ENCODE measurements at regions not wholly inside any gene's neighbourhood (a gene's known extent, or its start where the extent isn't known, plus 50 kb on each side); places are given as distances from the start of the nearest gene placed in this dataset.

DNA sequence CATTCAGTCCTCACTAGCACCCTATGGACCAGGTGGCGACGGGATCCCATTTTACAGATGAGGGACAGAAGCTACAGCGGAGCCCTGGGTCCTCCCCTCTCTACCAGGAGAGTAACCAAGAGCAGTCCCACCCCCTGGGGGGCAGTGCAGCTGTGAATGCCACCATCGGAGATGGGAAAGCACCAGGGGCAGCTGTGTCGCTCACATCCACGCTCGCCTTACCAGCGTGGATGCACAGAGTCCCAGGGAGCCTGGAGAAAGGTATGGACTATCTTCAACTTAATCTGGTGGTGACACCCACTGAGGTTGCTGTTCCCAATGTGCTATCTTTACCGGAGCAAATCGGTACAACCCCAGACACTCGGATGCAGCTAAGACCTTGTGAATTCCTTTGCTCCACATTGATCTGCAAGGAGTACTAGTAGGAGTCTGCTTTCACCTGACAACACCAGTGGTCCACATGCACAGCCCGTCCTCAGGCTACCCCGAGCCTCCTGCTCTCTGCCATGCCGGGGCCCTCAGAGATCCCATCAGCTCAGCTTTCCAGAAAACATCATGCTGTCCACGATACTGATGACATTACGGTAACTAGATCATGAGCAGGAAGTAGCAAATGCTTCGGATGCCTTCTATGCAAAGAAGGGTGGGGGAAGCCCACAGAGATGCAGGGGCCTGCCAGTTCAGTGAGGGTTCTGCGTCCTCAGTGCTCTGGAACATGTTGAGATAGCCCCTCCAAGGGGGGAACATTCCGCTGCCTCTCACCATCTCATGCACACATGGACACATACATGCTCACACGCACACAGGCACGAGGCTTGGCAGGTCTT, 126.0 kb downstream of the CTTN start:
- no peak for TF ChIP-seq POLR2A (IDR thresholded peaks at IDR 0.05)
- TF ChIP-seq, protein P1, sequence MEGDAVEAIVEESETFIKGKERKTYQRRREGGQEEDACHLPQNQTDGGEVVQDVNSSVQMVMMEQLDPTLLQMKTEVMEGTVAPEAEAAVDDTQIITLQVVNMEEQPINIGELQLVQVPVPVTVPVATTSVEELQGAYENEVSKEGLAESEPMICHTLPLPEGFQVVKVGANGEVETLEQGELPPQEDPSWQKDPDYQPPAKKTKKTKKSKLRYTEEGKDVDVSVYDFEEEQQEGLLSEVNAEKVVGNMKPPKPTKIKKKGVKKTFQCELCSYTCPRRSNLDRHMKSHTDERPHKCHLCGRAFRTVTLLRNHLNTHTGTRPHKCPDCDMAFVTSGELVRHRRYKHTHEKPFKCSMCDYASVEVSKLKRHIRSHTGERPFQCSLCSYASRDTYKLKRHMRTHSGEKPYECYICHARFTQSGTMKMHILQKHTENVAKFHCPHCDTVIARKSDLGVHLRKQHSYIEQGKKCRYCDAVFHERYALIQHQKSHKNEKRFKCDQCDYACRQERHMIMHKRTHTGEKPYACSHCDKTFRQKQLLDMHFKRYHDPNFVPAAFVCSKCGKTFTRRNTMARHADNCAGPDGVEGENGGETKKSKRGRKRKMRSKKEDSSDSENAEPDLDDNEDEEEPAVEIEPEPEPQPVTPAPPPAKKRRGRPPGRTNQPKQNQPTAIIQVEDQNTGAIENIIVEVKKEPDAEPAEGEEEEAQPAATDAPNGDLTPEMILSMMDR (IDR thresholded peaks at IDR 0.05) = no peak
